ENCODE measurements at regions not wholly inside any gene's neighbourhood (a gene's known extent, or its start where the extent isn't known, plus 50 kb on each side); places are given as distances from the start of the nearest gene placed in this dataset.

- TF ChIP-seq POLR2A (IDR thresholded peaks at IDR 0.05; ENCODE audit: low read length) (no peak), GATA1 (IDR thresholded peaks at IDR 0.05; ENCODE audit: low read depth, low read length) (no peak)
Measured at GRCh38 chr3:21934591-21934990, 183.6 kb upstream of the ZNF385D start.

Data from erythroblast (primary cell).